HepG2 (cell line): ENCODE measurements at regions not wholly inside any gene's neighbourhood (a gene's known extent, or its start where the extent isn't known, plus 50 kb on each side); places are given as distances from the start of the nearest gene placed in this dataset.

Experiments
- AHDC1 ChIP-seq: sonication (generic); formaldehyde crosslinking; IDR thresholded peaks from 2 replicates; pipeline ENCODE4 v1.5.1; 2020; ENCODE audit warnings: mild to moderate bottlenecking, missing genetic modification reagents, borderline replicate concordance
- ARNTL ChIP-seq: sonication (generic); formaldehyde crosslinking; IDR thresholded peaks from 2 replicates; pipeline ENCODE4 v1.4.0; 2020; ENCODE audit warnings: mild to moderate bottlenecking, missing genetic modification reagents
- MAFG ChIP-seq: sonication (generic); formaldehyde crosslinking; IDR thresholded peaks from 2 replicates; pipeline ENCODE4 v1.5.1; 2020; ENCODE audit warnings: mild to moderate bottlenecking, missing genetic modification reagents
- MTF2 ChIP-seq: sonication (generic); formaldehyde crosslinking; IDR thresholded peaks from 2 replicates; pipeline ENCODE4 v1.5.0; 2020; ENCODE audit warnings: missing genetic modification reagents, borderline replicate concordance
- POLR2AphosphoS5 ChIP-seq: IDR thresholded peaks from 2 replicates; pipeline ENCODE4 v1.6.1; 2012; ENCODE audit warnings: low read depth, low read length
- PRDM10 ChIP-seq: sonication (generic); formaldehyde crosslinking; IDR thresholded peaks from 2 replicates; pipeline ENCODE4 v1.4.0; 2020; ENCODE audit warnings: low read depth, missing genetic modification reagents
- SRSF1 ChIP-seq: fragments of 200-400 bp; formaldehyde crosslinking; optimal IDR thresholded peaks from 2 replicates; pipeline ENCODE3; 2017; ENCODE audit warnings: mild to moderate bottlenecking, low read depth, low read length, moderate library complexity
- ZMYM4 ChIP-seq: sonication (generic); formaldehyde crosslinking; IDR thresholded peaks from 2 replicates; pipeline ENCODE4 v1.8.1; 2023; ENCODE audit warnings: mild to moderate bottlenecking, missing genetic modification reagents
- ZNF326 ChIP-seq: sonication (generic); formaldehyde crosslinking; IDR thresholded peaks from 2 replicates; pipeline ENCODE4 v1.4.0; 2020; ENCODE audit warnings: missing genetic modification reagents, borderline replicate concordance
- ZNF572 ChIP-seq: sonication (generic); formaldehyde crosslinking; IDR thresholded peaks from 2 replicates; pipeline ENCODE4 v1.5.1; 2020; ENCODE audit warnings: mild to moderate bottlenecking, missing genetic modification reagents
- ZNF607 ChIP-seq: sonication (generic); formaldehyde crosslinking; IDR thresholded peaks from 2 replicates; pipeline ENCODE4 v1.5.1; 2020; ENCODE audit warnings: missing genetic modification reagents, mild to moderate bottlenecking, borderline replicate concordance
- ZNF619 ChIP-seq: sonication (generic); formaldehyde crosslinking; IDR thresholded peaks from 2 replicates; pipeline ENCODE4 v1.4.0; 2020; ENCODE audit warnings: mild to moderate bottlenecking, missing genetic modification reagents
- TF ChIP-seq, protein P1 (sequence below): sonication (generic); formaldehyde crosslinking; IDR thresholded peaks from 2 replicates; pipeline ENCODE4 v1.4.0; 2020; ENCODE audit warnings: missing genetic modification reagents
- TF ChIP-seq, protein P2 (sequence below): sonication (generic); formaldehyde crosslinking; conservative IDR thresholded peaks from 2 replicates; pipeline ENCODE4 v1.8.0; 2022; ENCODE audit warnings: low read depth, missing genetic modification reagents
- TF ChIP-seq, protein P3 (sequence below): sonication (generic); formaldehyde crosslinking; IDR thresholded peaks from 2 replicates; pipeline ENCODE4 v1.5.0; 2020; ENCODE audit warnings: missing genetic modification reagents

GRCh38 chr3:126267169-126267975 lies 87.0 kb upstream of the ALDH1L1 start (continued):
- TF ChIP-seq AHDC1 (CRISPR knock-in tag): no peak
- peak; percentile 25; the same call in 1 of the 2 replicates for TF ChIP-seq ARNTL (CRISPR knock-in tag)
- TF ChIP-seq, protein P1, sequence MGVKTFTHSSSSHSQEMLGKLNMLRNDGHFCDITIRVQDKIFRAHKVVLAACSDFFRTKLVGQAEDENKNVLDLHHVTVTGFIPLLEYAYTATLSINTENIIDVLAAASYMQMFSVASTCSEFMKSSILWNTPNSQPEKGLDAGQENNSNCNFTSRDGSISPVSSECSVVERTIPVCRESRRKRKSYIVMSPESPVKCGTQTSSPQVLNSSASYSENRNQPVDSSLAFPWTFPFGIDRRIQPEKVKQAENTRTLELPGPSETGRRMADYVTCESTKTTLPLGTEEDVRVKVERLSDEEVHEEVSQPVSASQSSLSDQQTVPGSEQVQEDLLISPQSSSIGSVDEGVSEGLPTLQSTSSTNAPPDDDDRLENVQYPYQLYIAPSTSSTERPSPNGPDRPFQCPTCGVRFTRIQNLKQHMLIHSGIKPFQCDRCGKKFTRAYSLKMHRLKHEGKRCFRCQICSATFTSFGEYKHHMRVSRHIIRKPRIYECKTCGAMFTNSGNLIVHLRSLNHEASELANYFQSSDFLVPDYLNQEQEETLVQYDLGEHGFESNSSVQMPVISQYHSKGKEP: no peak
- peak; percentile 36; the same call in 1 of the 2 replicates for TF ChIP-seq PRDM10
- no peak for TF ChIP-seq MAFG
- TF ChIP-seq ZNF326 (CRISPR knock-in tag): no peak
- no peak for TF ChIP-seq POLR2AphosphoS5
- TF ChIP-seq ZNF607 (CRISPR knock-in tag): no peak
- no peak for TF ChIP-seq ZNF619 (CRISPR knock-in tag)
- TF ChIP-seq ZMYM4 (CRISPR knock-in tag): peak; percentile 64; the same call in 1 of the 2 replicates
- TF ChIP-seq, protein P2, sequence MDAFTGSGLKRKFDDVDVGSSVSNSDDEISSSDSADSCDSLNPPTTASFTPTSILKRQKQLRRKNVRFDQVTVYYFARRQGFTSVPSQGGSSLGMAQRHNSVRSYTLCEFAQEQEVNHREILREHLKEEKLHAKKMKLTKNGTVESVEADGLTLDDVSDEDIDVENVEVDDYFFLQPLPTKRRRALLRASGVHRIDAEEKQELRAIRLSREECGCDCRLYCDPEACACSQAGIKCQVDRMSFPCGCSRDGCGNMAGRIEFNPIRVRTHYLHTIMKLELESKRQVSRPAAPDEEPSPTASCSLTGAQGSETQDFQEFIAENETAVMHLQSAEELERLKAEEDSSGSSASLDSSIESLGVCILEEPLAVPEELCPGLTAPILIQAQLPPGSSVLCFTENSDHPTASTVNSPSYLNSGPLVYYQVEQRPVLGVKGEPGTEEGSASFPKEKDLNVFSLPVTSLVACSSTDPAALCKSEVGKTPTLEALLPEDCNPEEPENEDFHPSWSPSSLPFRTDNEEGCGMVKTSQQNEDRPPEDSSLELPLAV: no peak
- no peak for TF ChIP-seq SRSF1
- TF ChIP-seq, protein P3, sequence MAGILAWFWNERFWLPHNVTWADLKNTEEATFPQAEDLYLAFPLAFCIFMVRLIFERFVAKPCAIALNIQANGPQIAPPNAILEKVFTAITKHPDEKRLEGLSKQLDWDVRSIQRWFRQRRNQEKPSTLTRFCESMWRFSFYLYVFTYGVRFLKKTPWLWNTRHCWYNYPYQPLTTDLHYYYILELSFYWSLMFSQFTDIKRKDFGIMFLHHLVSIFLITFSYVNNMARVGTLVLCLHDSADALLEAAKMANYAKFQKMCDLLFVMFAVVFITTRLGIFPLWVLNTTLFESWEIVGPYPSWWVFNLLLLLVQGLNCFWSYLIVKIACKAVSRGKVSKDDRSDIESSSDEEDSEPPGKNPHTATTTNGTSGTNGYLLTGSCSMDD (CRISPR knock-in tag): no peak
- TF ChIP-seq ZNF572 (CRISPR knock-in tag): 0 out of 2 replicates have a peak, but pooled peaks have one; percentile 25
- TF ChIP-seq MTF2 (CRISPR knock-in tag): peak; percentile 87; the same call in 1 of the 2 replicates
